K562 (cell line): ENCODE measurements at regions not wholly inside any gene's neighbourhood (a gene's known extent, or its start where the extent isn't known, plus 50 kb on each side); places are given as distances from the start of the nearest gene placed in this dataset.

Experiments used
- ATAC-seq: fragments of 200-7000 bp; cut with Tn5 transposase; 3 replicates; pipeline ENCODE4 v1.9.1; 2020; ENCODE audit warnings: moderate library complexity
- BruUV-seq: library from RNA; stranded (reverse); fragments of 400-500 nt; replicated peaks from 2 replicates; lab custom pipeline; 2021; lab: Mats Ljungman, UMichigan
- CTCF ChIA-PET: fragments of 300-600 bp; formaldehyde crosslinking; extraction: SDS; loops from one replicate; lab custom pipeline; 2021; ENCODE audit warnings: low intra/inter-chr PET ratio; lab: Yijun Ruan, JAX
- POLR2A ChIA-PET: fragments of 300-600, 350-650 bp; sonication (Branson Sonifier 250); formaldehyde crosslinking; extraction: SDS; loops from one replicate; lab custom pipeline; 2021; ENCODE audit warnings: antibody characterized with exemption, inconsistent platforms; lab: Yijun Ruan, JAX
- DNase-seq, 4 experiments: peaks; one replicate each; pipeline versions ENCODE4 v3.0.0 to v3.0.0-alpha.2; 2011 to 2018; ENCODE audit warnings: low spot score in 3 of 4, mixed read lengths in 3 of 4; ENCODE audit errors: extremely low read depth in 1 of 4
- FAIRE-seq: peaks from 2 replicates; lab custom pipeline; 2011; peaks lifted over from hg19 to GRCh38; lab: Jason Lieb, UNC
- H2AFZ ChIP-seq: 2 replicates; pipeline ENCODE4 v1.6.0; 2011; ENCODE audit warnings: low read depth, low read length, control low read depth, inconsistent platforms
- H3K27ac ChIP-seq: fragments of 200-600 bp; 3 replicates; pipeline ENCODE4 v1.8.0; 2011; ENCODE audit warnings: low read depth, mild to moderate bottlenecking, control low read depth, inconsistent platforms, low read length, moderate library complexity, mixed read lengths; ENCODE audit errors: extremely low read depth
- H3K27me3 ChIP-seq, 2 experiments: fragments of 300-600 bp in 1 of 2; 2 replicates in 1 of 2; 3 replicates in 1 of 2; pipeline versions ENCODE4 v1.6.0 to v1.8.0; 2011; ENCODE audit warnings: inconsistent platforms in 2 of 2, low read length in 2 of 2, mild to moderate bottlenecking in 1 of 2, mixed read lengths in 1 of 2, moderate library complexity in 1 of 2; ENCODE audit not compliant: control insufficient read depth in 2 of 2, insufficient read depth in 2 of 2
- H3K36me3 ChIP-seq: fragments of 300-600 bp; 3 replicates; pipeline ENCODE4 v1.8.0; 2011; ENCODE audit warnings: mild to moderate bottlenecking, low read length, inconsistent platforms; ENCODE audit not compliant: control insufficient read depth, insufficient read depth
- H3K4me1 ChIP-seq, 2 experiments: fragments of 200-600 bp in 1 of 2; replicated peaks in 1 of 2; 2 replicates in 1 of 2; 3 replicates in 1 of 2; pipeline versions ENCODE4 v1.5.1 to v1.8.0; 2011; ENCODE audit warnings: inconsistent platforms in 2 of 2, low read length in 2 of 2, mild to moderate bottlenecking in 1 of 2, mixed read lengths in 1 of 2, moderate library complexity in 1 of 2; ENCODE audit not compliant: control insufficient read depth in 2 of 2, insufficient read depth in 2 of 2
- H3K4me2 ChIP-seq: 2 replicates; pipeline ENCODE4 v1.6.1; 2011; ENCODE audit warnings: low read length, control low read depth, inconsistent platforms, mixed read lengths; ENCODE audit not compliant: insufficient read depth
- H3K4me3 ChIP-seq: fragments of 200-600 bp; sonication (generic), shearing (Covaris generic); 2 replicates; pipeline ENCODE4 v1.5.1; 2016; ENCODE audit warnings: control low read depth, inconsistent platforms
- H3K79me2 ChIP-seq: fragments of 200-600 bp; 3 replicates; pipeline ENCODE4 v1.8.0; 2011; ENCODE audit warnings: low read length, inconsistent platforms; ENCODE audit not compliant: control insufficient read depth, insufficient read depth
- H3K9ac ChIP-seq, 2 experiments: 2 replicates each; pipeline versions ENCODE4 v1.6.0 to v1.6.1; 2011; ENCODE audit warnings: low read depth in 2 of 2, low read length in 2 of 2, control low read depth in 1 of 2, inconsistent platforms in 1 of 2, mild to moderate bottlenecking in 1 of 2, mixed read lengths in 1 of 2; ENCODE audit not compliant: insufficient read depth in 1 of 2
- H3K9me1 ChIP-seq: one replicate; pipeline ENCODE4 v1.6.0; 2011; ENCODE audit warnings: inconsistent platforms, mild to moderate bottlenecking, low read length, moderate library complexity; ENCODE audit not compliant: control insufficient read depth, insufficient read depth
- H3K9me3 ChIP-seq: replicated peaks from 2 replicates; pipeline ENCODE4 v1.5.1; 2011; ENCODE audit warnings: low read depth, low read length, inconsistent platforms; ENCODE audit not compliant: control insufficient read depth, insufficient read depth
- H4K20me1 ChIP-seq: replicated peaks from 2 replicates; pipeline ENCODE4 v1.6.1; 2011; ENCODE audit warnings: low read length, inconsistent platforms, mixed read lengths; ENCODE audit not compliant: control insufficient read depth, insufficient read depth
- CUX1 ChIP-seq: fragments of 200-800 bp; sonication (Bioruptor generic); IDR thresholded peaks from 2 replicates; pipeline ENCODE4 v1.6.1; 2016; ENCODE audit warnings: missing genetic modification characterization, missing compliant biosample characterization
- GTF2F1 ChIP-seq: IDR thresholded peaks from 2 replicates; pipeline ENCODE4 v1.6.1; 2011; ENCODE audit warnings: low read depth, low read length, improper control_type of control experiment
- POLR2AphosphoS5 ChIP-seq: IDR thresholded peaks from 2 replicates; pipeline ENCODE4 v1.6.1; 2011; ENCODE audit warnings: mild to moderate bottlenecking, low read depth, low read length, moderate library complexity; ENCODE audit not compliant: control insufficient read depth, insufficient read depth
- SNAPC5 ChIP-seq: fragments of 250-450 bp; sonication (Bioruptor Pico); IDR thresholded peaks from 2 replicates; pipeline ENCODE4 v1.8.0; 2021; ENCODE audit warnings: moderate library complexity, mild to moderate bottlenecking, inconsistent platforms
- ZEB2 ChIP-seq: fragments of 450-650 bp; IDR thresholded peaks from 2 replicates; pipeline ENCODE4 v1.6.1; 2016
- ZNF318 ChIP-seq, 2 experiments: fragments of 450-650 bp; IDR thresholded peaks; 2 replicates each; pipeline ENCODE4 v1.6.1; 2016; ENCODE audit warnings: mild to moderate bottlenecking in 2 of 2, borderline replicate concordance in 1 of 2, low read depth in 1 of 2, moderate library complexity in 1 of 2
- WGBS: fragments of 100-300 bp; shearing (Covaris generic); methylation state at CpG from one replicate; pipeline ENCODE4 v1.1.6; 2016; ENCODE audit warnings: low coverage, mixed read lengths; ENCODE audit not compliant: insufficient coverage; ENCODE audit errors: missing lambda C conversion rate; 5-methylcytosine and 5-hydroxymethylcytosine counted together
- in situ Hi-C: fragments of 300-500 bp; cut with MboI; formaldehyde crosslinking; loops from 4 replicates; pipeline ENCODE4 v1.15.0; 2018; ENCODE audit warnings: inconsistent platforms, mixed read lengths
- intact Hi-C: fragments of 100-400 bp; cut with micrococcal nuclease; formaldehyde crosslinking; loops from 2 replicates; pipeline ENCODE4 v1.14.2; 2022

GRCh38 chr3:178451799-178452198 lies 84.4 kb upstream of the KCNMB2 start (continued):
- TF ChIP-seq CUX1 (no peak), GTF2F1 (no peak), POLR2AphosphoS5 (no peak)

- Histone ChIP-seq H3K36me3 (no peaks in the 10 kb centered on the region), H3K27me3 (no peaks in the 10 kb centered on the region), H3K4me3 (no peak overlapping the region), H2AFZ (no peak overlapping the region), H3K79me2 (no peaks in the 10 kb centered on the region), H3K4me2 (no peak overlapping the region), H3K9me3 (no peaks in the 10 kb centered on the region), H3K4me1 (no peaks in the 10 kb centered on the region), H3K27ac (no peak overlapping the region), H4K20me1 (no peaks in the 10 kb centered on the region), H3K9ac (no peak overlapping the region), H3K9me1 (no peaks in the 10 kb centered on the region)
- no TSS peak for BruUV-seq
- in situ Hi-C loops: loop anchor here (25.0 kb wide), 1 partner anchor 858 kb away; the partner anchor contains the start of gene ZNF639
- 0% methylated on average over 3 of the region's 4 CpGs for WGBS
- no peak for DNase-seq
- ChIA-PET POLR2A (interaction anchor here (0.7 kb wide), 1 partner anchor 1034 kb away, joined by 5 read pairs; no protein-coding TSS in a partner anchor), CTCF (no interaction called here)
- ATAC-seq: no peak
- no peak for FAIRE-seq
- intact Hi-C loops: no loop called here
- TF ChIP-seq ZNF318 (IDR thresholded peaks at IDR 0.05; ENCODE audit: borderline replicate concordance in 1 of 2, low read depth in 1 of 2) (no peak), SNAPC5 (CRISPR knock-in tag) (no peak), ZEB2 (no peak)
Measured at GRCh38 chr3:178454726-178455125, 81.5 kb upstream of the KCNMB2 start.
